PFSK-1 (cell line): ENCODE measurements at regions not wholly inside any gene's neighbourhood (a gene's known extent, or its start where the extent isn't known, plus 50 kb on each side); places are given as distances from the start of the nearest gene placed in this dataset.

Source experiments
- FOXP2 ChIP-seq: optimal IDR thresholded peaks from 2 replicates; pipeline ENCODE3; 2011; ENCODE audit warnings: borderline replicate concordance, control low read depth, inconsistent platforms; ENCODE audit not compliant: insufficient read depth; ENCODE audit errors: extremely low read length, extremely low read depth
- POLR2AphosphoS5 ChIP-seq: IDR thresholded peaks from 2 replicates; pipeline ENCODE4 v1.6.1; 2012; ENCODE audit warnings: low read depth, mild to moderate bottlenecking, control low read depth, low read length, moderate library complexity
- SIN3A ChIP-seq: IDR thresholded peaks from 2 replicates; pipeline ENCODE4 v1.6.1; 2012; ENCODE audit warnings: mild to moderate bottlenecking, low read length, moderate library complexity, borderline replicate concordance; ENCODE audit not compliant: insufficient read depth
- TAF1 ChIP-seq: IDR thresholded peaks from 2 replicates; pipeline ENCODE4 v1.6.1; 2012; ENCODE audit warnings: low read length, control low read depth, borderline replicate concordance; ENCODE audit not compliant: insufficient read depth

- TF ChIP-seq TAF1 (no peak), POLR2AphosphoS5 (no peak), FOXP2 (no peak), SIN3A (no peak)
Measured at GRCh38 chr7:25664593-25664992, 436.3 kb upstream of the NPVF start.
